ENCODE measurements at regions not wholly inside any gene's neighbourhood (a gene's known extent, or its start where the extent isn't known, plus 50 kb on each side); places are given as distances from the start of the nearest gene placed in this dataset.

- no peak for DNase-seq
These were observed 87.0 kb upstream of the GALNT2 start for GRCh38 chr1:229980009-229980408.

- no peak for DNase-seq
These were observed 85.3 kb upstream of the GALNT2 start for GRCh38 chr1:229981736-229982135.

GRCh38 chr1:229984310-229984991 is 82.6 kb upstream of the GALNT2 start:
- no peak for DNase-seq

- DNase-seq: no peak
These were observed 81.9 kb upstream of the GALNT2 start for GRCh38 chr1:229984992-229985612.

GRCh38 chr1:229985613-229986010 is 81.4 kb upstream of the GALNT2 start:
- no peak for DNase-seq

GRCh38 chr1:229986737-229987337 is 80.2 kb upstream of the GALNT2 start:
- no peak for DNase-seq

GRCh38 chr1:229987953-229988352 is 79.1 kb upstream of the GALNT2 start:
- no peak for DNase-seq

GRCh38 chr1:229988534-229988933 is 78.5 kb upstream of the GALNT2 start:
- no peak for DNase-seq

GRCh38 chr1:229989591-229990248 is 77.3 kb upstream of the GALNT2 start:
- no peak for DNase-seq

GRCh38 chr1:229990326-229990725 is 76.7 kb upstream of the GALNT2 start:
- DNase-seq: no peak

- DNase-seq: no peak
These were observed 75.9 kb upstream of the GALNT2 start for GRCh38 chr1:229991104-229991513.

GRCh38 chr1:229991724-229992333 is 75.2 kb upstream of the GALNT2 start:
- no peak for DNase-seq

GRCh38 chr1:229993060-229993459 is 74.0 kb upstream of the GALNT2 start:
- no peak for DNase-seq

- DNase-seq: no peak
These were observed 73.1 kb upstream of the GALNT2 start for GRCh38 chr1:229993894-229994293.

GRCh38 chr1:229999004-229999670 is 67.9 kb upstream of the GALNT2 start:
- DNase-seq: no peak

- DNase-seq: no peak
These were observed 66.4 kb upstream of the GALNT2 start for GRCh38 chr1:230000493-230001184.

GRCh38 chr1:230002164-230002803 is 64.8 kb upstream of the GALNT2 start:
- no peak for DNase-seq

GRCh38 chr1:230003409-230003808 is 63.6 kb upstream of the GALNT2 start:
- DNase-seq: no peak

GRCh38 chr1:230005040-230005439 is 62.0 kb upstream of the GALNT2 start:
- DNase-seq: no peak

GRCh38 chr1:230008721-230009120 is 58.3 kb upstream of the GALNT2 start:
- no peak for DNase-seq

- DNase-seq: no peak
These were observed 57.3 kb upstream of the GALNT2 start for GRCh38 chr1:230009611-230010313.
